ENCODE measurements at regions not wholly inside any gene's neighbourhood (a gene's known extent, or its start where the extent isn't known, plus 50 kb on each side); places are given as distances from the start of the nearest gene placed in this dataset.
"Not testable (repeated sequence)": the region's sequence is repeated elsewhere in the genome, so short reads cannot be mapped to it uniquely, and the experiment has no call there.

GRCh38 chr18:34953212-34953611, 88.0 kb upstream of the MAPRE2 start:
- H3K27ac ChIP-seq, result no peak overlapping the region
- 71 to 82% methylated on average over 2 of the region's 2 CpGs for WGBS, 2 donors (ENCODE audit: low coverage in 1 of 2)
- TF ChIP-seq EP300 (IDR thresholded peaks at IDR 0.05) (no peak), CTCF (IDR thresholded peaks at IDR 0.05) (no peak), POLR2AphosphoS5 (IDR thresholded peaks at IDR 0.05) (no peak), POLR2A (IDR thresholded peaks at IDR 0.05) (no peak)
- H3K36me3 ChIP-seq, result no peaks in the 10 kb centered on the region
- peaks cover 0 to 11% (median 6%) of the 10 kb centered on the region in 3 donors for H3K4me1 ChIP-seq
- no peak for ATAC-seq
- no peaks in the 10 kb centered on the region for H3K9me3 ChIP-seq
- no peak overlapping the region for H3K4me3 ChIP-seq
- no peaks in the 10 kb centered on the region for H3K27me3 ChIP-seq

DNA sequence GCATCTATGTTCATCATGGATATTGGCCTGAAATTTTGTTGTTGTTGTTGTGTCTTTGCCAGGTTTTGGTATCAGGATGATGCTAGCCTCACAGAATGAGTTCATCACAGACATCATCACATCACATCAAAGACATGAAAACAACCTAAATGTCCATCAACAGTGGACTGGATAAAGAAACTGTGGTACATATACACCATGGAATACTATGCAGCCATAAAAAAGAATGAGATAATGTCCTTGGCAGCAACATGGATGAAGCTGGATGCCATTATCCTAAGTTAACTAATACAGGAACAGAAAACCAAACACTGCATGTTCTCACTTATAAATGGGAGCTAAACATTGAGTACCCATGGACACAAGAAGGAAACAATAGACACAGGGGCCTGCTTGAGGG, 85.7 kb upstream of the MAPRE2 start:
- H3K27me3 ChIP-seq, H3K4me3 ChIP-seq: not testable (repeated sequence)

GRCh38 chr18:34956663-34957062, 84.5 kb upstream of the MAPRE2 start:
- no peak for ATAC-seq
- Histone ChIP-seq H3K36me3 (no peaks in the 10 kb centered on the region), H3K27ac (no peak overlapping the region), H3K27me3 (no peaks in the 10 kb centered on the region), H3K4me3 (no peak overlapping the region), H3K4me1 (peaks cover 0 to 11% (median 6%) of the 10 kb centered on the region in 3 donors), H3K9me3 (no peaks in the 10 kb centered on the region)
- TF ChIP-seq CTCF (IDR thresholded peaks at IDR 0.05) (no peak), EP300 (IDR thresholded peaks at IDR 0.05) (no peak), POLR2AphosphoS5 (IDR thresholded peaks at IDR 0.05) (no peak), POLR2A (IDR thresholded peaks at IDR 0.05) (no peak)

More for the DNA sequence above, 85.7 kb upstream of the MAPRE2 start:
- H3K9me3 ChIP-seq, ATAC-seq, H3K27ac ChIP-seq, H3K36me3 ChIP-seq: not testable (repeated sequence)
- peaks cover 0 to 11% (median 6%) of the 10 kb centered on the region in 3 donors for H3K4me1 ChIP-seq

DNA sequence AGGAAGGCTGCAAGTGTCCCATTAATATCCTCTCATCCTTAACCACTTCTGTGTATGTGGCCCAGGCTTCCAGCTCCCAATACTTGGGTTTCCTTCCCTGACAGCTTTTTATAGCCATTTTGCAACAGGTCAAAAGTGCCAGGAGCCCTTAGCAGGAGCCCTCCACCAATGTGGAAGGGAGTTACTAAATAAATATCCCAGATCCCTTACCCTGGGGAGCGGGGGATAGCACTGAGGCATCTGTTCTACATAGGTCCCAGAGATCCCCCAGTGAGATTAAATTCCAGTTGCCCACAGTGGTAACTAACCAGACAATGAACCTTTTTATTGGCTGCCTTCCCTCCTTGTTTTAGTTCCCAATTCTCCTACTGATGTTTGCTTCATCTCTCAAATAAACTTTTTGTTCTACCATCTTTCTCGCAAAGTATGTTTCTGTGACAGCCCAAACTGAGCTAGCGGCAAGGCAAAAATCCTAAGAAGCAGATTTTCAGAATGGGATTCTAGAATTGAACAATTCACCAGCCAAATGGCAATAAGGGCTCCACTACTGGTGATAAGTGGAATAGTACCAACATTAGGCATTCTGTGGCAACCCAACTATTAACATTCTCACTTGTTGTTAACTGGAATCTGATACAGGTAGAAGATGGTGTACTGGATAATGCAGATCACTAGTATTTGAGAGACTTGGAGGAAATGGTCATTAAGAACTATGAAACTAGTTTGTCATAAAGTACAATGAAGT, 83.9 kb upstream of the MAPRE2 start:
- 74 to 76% methylated on average over 2 to 3 of the region's 3 CpGs for WGBS, 2 donors (ENCODE audit: low coverage in 1 of 2)
- no peak for ATAC-seq
- Histone ChIP-seq H3K27me3 (no peaks in the 10 kb centered on the region), H3K27ac (no peak overlapping the region), H3K36me3 (no peaks in the 10 kb centered on the region), H3K9me3 (no peaks in the 10 kb centered on the region), H3K4me1 (peaks cover 0 to 11% (median 6%) of the 10 kb centered on the region in 3 donors), H3K4me3 (no peak overlapping the region)
- no peak for TF ChIP-seq CTCF (IDR thresholded peaks at IDR 0.05)
- no peak for TF ChIP-seq POLR2AphosphoS5 (IDR thresholded peaks at IDR 0.05)
- TF ChIP-seq POLR2A (IDR thresholded peaks at IDR 0.05), result no peak
- TF ChIP-seq EP300 (IDR thresholded peaks at IDR 0.05), result no peak

GRCh38 chr18:34957864-34958259, 83.4 kb upstream of the MAPRE2 start:
- WGBS, 2 donors (ENCODE audit: low coverage in 1 of 2), result 88 to 100% methylated on average over 2 of the region's 2 CpGs
- H3K27ac ChIP-seq, result no peak overlapping the region
- no peak overlapping the region for H3K4me3 ChIP-seq
- no peaks in the 10 kb centered on the region for H3K27me3 ChIP-seq
- peaks cover 0 to 11% (median 6%) of the 10 kb centered on the region in 3 donors for H3K4me1 ChIP-seq
- ATAC-seq, result no peak
- TF ChIP-seq EP300 (IDR thresholded peaks at IDR 0.05), result no peak
- TF ChIP-seq POLR2AphosphoS5 (IDR thresholded peaks at IDR 0.05), result no peak
- TF ChIP-seq CTCF (IDR thresholded peaks at IDR 0.05), result no peak
- TF ChIP-seq POLR2A (IDR thresholded peaks at IDR 0.05), result no peak
- H3K9me3 ChIP-seq, result no peaks in the 10 kb centered on the region
- no peaks in the 10 kb centered on the region for H3K36me3 ChIP-seq

All from gastroesophageal sphincter (tissue), 4 donors.